ENCODE measurements at regions not wholly inside any gene's neighbourhood (a gene's known extent, or its start where the extent isn't known, plus 50 kb on each side); places are given as distances from the start of the nearest gene placed in this dataset.

- no peak for TF ChIP-seq CTCF (IDR thresholded peaks at IDR 0.05 in 2 of 3, conservative IDR thresholded peaks at IDR 0.05 in 1 of 3; ENCODE audit: insufficient read depth in 2 of 3, low read depth in 1 of 3, low read length in 3 of 3)
- no peak for TF ChIP-seq CEBPB (tag; IDR thresholded peaks at IDR 0.05)
- TF ChIP-seq EZH2 (IDR thresholded peaks at IDR 0.05; ENCODE audit: borderline replicate concordance, low read depth, low read length), result no peak
- TF ChIP-seq RERE (CRISPR knock-in tag; IDR thresholded peaks at IDR 0.05; ENCODE audit: borderline replicate concordance), result no peak
- TF ChIP-seq POLR2AphosphoS5 (IDR thresholded peaks at IDR 0.05; ENCODE audit: control insufficient read depth, insufficient read depth, low read depth, low read length), result no peak
- TF ChIP-seq SRF (CRISPR knock-in tag; IDR thresholded peaks at IDR 0.05), result no peak
- TF ChIP-seq ZFX (CRISPR knock-in tag; IDR thresholded peaks at IDR 0.05), result no peak
Observed at GRCh38 chr12:41903014-41903708, 241.5 kb downstream of the GXYLT1 start.

All from K562 (cell line).